NCI-H2196 treated with DMSO at 0.1 percent for 48 hours (cell line): ENCODE measurements at regions not wholly inside any gene's neighbourhood (a gene's known extent, or its start where the extent isn't known, plus 50 kb on each side); places are given as distances from the start of the nearest gene placed in this dataset.
"Not testable (repeated sequence)": the region's sequence is repeated elsewhere in the genome, so short reads cannot be mapped to it uniquely, and the experiment has no call there.

Source experiments
- DNase-seq: peaks from one replicate; lab custom pipeline; 2025; ENCODE audit not compliant: unreplicated experiment; lab: John Stamatoyannopoulos, UW

DNA sequence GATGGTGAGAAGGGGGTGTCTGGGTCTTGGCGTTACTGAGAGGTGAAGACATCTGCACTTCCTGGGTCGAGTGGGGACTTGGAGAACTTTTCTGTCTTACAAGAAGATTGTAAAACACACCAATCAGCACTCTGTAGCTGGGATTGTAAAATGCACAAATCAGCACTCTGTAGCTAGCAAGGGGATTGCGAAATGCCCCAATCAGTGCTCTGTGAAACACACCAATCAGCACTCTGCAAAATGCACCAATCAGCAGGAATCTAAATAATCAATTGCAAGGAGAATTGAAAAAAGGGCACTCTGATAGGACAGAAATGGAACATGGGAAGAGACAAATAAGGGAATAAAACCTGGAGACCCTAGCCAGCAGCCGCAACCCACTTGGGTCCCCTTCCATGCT is 376.1 kb upstream of the SFSWAP start:
- DNase-seq = no peak

DNA sequence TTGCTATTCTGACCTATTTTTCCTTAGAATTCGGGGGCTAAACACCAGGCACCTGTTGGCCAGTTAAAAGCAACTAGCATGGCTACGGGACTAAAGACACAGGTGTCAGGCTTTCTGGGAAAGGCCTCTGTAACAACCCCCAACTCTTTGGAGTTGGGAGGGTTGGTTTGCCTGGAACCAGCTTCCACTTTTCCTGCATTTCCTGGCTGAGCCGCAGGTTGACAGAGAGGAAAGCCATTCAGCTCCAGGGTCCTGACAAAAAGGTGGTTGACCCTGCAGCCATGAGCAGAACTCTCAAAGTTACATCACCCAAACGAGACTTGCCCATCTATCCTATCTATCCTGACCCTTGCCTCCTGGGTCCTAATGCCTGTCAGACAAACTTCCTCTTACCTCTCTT is 375.4 kb upstream of the SFSWAP start:
- no peak for DNase-seq

DNA sequence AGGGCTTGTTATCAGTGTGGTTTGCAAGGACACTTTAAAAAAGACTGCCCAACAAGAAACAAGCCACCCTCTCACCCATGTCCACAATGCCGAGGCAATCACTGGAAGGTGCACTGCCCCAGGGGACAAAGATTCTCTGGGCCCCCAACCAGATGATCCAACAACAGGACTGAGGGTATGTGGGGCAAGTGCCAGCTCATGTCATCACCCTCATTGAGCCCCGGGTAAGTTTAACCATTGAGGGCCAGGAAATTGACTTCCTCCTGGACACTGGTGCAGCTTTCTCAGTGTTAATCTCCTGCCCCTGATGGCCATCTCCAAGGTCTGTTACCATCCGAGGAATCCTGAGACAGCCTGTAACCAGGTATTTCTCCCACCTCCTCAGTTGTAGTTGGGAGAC is 373.0 kb upstream of the SFSWAP start:
- not testable (repeated sequence) for DNase-seq

DNA sequence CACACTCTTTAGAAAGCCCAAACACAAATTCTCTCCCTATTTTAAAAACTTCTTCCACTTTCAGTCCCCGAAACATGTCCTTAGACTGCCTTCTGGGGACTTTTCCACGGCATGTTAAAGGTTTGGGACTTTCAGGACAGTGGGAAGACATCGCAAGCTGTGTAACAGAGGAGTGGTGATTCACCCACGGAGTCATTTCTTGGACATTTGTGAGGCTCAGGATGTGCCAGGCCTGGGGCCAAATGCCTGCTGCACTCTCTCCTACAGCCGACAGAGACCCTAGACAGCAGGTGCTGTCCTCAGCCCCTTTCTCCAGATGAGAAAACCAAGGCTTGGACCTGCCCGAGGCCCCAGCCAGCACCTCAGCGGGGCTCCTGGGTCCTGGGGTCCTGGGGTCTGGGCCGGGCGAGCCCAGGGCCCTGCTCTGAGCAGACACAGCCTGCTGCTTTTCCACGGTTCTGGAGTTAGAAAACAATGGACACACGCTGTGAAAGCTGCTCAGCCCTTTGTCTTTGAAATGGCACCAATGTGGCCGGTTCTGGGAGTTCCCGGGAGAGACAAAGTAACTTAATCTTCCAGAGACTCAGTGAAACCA is 370.2 kb upstream of the SFSWAP start:
- no peak for DNase-seq

DNA sequence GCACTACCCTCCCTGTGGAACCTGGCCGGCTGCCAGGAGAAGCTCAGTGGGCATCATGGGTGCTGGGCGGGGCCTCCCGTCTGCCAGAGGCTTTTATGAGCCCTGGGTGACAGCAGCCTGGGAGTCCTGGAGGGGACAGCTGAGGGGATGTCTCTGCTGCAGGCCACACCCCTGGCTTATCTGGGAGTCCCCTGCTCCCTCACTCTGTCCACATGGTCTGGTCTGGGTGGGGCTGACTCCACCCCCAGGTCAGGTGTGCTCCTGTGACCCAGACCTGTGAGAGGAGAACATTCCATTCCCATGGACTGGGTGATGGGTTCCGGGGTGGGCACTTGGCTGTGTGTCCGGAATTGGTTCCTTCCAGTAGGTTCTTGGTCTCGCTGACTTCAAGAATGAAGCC is 369.3 kb upstream of the SFSWAP start:
- DNase-seq = not testable (repeated sequence)

DNA sequence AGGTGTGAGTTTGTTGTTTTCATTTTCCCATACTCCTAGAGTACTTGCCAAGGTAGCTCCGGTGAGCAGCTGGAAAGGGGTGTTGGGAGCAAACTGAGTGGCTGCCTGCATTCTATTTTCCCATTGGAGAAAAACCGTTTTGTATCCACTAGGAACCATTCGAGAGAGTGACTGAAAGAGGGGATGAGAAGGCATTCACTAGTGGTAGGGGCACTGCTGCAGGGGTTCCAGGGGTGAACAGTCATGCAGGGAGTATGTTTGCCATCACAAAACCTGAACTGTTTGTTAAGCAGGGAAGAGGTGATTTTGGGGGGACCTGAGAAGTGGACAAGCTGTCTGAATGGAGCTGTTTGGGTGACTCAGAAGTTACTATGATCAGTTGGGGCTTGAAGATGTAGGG is 367.5 kb upstream of the SFSWAP start:
- DNase-seq = not testable (repeated sequence)

DNA sequence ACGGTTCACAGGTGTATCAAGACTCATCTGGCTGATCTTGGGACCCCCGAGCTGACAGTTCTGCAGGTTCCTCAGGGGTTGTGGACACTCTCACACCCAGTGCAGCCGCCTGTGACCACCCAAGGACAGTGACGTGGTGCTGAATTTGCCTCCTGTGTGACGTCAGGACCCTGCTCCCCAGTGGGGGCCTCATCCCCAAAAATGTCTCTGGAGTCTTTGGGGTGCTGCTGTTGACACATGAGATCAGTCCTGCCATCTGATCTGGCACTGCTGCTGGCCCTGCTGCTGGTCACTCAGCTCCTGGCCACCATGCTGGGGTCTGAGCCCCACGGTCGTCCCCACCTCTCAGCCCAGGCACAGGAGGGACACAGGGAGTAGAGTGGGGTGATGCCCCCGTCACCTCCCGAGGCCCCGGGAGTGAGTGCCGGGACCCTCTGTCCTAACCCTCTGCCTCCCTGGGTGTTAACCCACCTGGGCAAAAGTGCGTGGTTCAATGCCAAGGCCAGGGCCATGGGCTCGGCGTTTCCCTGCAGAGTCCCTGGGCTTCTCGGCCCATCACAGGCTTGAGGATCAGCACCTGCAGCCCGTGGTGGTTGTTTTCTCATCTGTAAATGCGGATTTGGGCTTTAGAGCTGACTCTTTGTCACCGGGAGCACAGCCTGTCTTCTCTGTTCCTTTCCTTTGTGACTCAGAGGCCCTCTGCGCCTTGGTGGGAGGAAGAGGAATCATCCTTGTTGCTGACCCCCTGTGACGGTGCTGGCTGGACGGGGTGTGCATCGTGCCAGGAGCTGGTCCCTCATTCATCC is 366.0 kb upstream of the SFSWAP start:
- not testable (repeated sequence) for DNase-seq

DNA sequence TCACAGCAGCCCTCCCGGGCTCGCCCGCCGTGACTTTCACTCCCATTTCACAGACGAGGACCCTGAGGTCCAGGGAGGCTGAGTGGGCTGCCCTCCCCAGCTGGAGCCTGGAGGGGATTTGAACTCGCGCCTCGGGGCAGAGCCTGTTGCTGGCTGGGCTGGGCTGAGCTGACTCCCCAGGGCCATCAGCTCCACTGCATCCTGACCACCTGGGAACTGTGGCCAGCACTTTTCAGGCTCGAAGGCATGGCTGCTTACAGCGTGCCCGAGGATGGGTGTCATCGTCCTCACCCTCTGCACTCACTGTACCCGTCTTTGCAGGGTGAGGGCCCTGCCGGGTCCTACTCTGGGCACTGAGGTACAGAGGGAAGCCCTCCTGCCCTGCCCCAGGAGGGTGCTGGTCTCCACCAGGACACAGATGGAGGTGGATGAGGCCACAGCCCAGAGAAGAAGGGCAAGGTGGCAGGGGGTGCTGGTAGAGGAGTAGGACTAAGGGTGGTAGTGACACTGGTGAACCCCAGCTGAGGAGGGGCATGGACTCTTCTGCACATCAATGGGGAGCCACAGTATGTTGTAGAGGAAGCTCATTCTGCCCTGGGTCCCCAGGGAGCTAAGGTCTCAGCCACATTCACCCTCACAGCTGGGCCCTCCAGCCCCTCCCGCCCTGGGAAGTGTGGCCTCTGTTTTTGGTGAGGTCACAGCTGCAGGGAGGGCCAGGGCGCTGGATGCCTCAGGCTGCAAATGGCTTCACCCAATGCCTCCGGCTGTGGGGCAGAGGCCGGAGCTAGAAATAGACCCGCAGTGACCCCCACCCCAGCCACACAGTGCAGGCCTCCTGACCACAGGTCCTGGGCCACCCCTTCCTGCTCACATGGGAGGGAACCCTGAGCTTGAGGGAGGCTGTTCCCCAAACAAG is 365.1 kb upstream of the SFSWAP start:
- no peak for DNase-seq

DNA sequence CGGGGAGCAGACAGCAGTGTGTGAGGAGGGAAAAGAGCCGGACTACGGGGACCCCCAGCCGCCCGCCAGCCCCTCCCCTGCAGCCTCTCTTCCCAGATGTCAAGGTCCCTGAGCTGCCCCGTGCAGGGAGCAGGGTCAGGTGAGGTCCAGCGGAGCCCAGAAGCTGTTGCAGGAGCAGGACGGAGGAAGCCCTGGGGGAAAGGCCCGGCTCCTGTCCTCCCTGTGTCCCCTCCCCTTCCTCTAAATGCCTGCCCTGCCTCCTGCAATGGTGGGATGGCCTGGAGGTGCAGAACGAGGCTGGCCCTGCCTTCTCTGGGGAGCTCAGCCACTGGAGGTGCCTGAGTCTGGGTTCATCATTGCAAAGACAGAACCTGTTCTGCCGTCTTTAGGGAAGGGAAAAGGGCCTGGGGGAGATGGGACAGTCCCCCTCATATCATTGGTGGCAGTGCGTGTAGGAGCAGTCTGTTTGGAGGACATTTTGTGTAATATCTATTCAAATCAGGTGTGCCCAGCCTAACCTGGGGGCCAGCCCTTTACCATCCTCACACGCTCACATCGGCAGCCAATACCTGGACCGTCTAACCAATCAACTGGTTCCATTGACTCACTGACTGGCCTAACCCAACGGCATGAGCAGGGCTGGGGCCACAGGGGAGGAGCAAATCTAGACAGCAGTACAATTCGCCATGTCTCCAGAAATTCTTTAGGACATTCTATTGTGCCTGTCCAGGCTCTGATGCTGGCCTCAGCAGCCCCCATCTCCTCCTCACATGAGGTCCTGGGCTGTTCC is 364.1 kb upstream of the SFSWAP start:
- no peak for DNase-seq

DNA sequence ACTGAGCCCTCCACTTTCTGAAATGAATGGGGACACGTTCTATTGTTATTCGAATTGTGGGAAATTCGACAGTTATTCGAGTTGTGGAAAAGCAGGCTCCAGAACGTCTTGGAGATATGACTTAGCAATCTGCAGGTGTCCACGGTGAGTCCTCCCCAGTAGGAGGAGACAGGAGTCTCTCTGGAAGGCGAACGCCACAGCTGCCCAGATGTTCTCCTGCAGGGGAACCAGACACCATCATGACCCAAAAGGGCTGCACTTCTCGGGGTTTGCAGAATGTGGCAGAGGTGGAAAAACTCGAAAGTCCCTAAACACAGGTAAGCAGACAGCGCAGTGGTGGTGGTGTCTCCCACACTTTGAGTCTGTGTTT is 363.6 kb upstream of the SFSWAP start:
- no peak for DNase-seq

DNA sequence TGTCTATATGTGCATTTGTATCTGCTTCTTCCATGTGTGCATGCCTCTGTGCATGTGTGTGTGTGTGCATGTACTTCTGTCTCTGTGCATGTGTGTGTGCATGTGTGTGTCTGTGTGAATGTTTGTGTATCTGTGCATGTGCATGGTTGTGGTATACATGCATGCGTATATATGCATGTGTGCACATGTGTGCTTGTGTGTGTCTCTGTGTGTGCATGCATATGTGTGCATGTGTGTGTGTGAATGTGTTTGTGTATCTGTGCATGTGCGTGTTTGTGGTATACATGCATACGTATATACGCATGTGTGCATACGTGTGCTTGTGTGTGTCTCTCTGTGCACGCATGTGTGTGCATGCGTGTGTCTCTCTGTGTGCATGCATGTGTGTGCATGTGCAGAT is 363.2 kb upstream of the SFSWAP start:
- DNase-seq = no peak

DNA sequence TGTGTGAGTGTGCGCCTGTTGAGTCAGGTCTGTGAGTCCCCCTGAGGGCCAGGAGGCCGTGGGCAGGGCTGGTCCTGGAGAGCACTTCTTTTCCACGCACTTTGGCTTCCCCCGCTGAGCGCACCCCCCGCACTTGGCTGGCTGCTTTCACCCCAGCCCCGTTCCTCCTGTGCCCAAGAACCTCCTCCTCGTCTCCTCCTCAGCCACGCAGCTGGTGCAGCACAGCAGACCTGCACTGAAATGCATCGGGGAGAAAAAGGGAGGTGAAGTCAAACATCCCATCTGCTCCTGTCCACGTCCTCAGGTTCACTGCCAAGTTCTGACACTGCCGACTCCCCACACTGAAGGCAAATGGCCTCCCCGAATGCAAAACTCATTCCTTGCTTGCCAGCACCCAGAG is 362.7 kb upstream of the SFSWAP start:
- no peak for DNase-seq

DNA sequence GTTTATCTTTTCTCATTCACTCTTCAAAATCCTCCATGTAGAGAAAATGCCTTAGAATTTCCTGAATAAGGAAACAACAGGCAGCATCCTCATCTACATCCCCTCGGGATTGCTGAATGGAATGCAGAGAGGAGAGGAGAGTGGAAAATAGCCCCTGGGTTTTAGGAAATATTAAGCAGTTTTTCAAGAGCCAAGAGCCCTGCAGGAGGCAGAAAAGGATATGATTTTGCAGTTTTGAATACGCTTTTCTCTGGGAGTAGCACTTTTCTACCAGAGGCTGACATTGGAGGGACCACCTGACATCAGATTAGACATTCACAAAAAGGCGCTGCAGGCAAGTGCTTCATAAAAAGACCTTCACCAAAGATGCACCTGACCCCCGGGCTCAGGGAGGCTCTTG is 362.2 kb upstream of the SFSWAP start:
- DNase-seq = no peak

DNA sequence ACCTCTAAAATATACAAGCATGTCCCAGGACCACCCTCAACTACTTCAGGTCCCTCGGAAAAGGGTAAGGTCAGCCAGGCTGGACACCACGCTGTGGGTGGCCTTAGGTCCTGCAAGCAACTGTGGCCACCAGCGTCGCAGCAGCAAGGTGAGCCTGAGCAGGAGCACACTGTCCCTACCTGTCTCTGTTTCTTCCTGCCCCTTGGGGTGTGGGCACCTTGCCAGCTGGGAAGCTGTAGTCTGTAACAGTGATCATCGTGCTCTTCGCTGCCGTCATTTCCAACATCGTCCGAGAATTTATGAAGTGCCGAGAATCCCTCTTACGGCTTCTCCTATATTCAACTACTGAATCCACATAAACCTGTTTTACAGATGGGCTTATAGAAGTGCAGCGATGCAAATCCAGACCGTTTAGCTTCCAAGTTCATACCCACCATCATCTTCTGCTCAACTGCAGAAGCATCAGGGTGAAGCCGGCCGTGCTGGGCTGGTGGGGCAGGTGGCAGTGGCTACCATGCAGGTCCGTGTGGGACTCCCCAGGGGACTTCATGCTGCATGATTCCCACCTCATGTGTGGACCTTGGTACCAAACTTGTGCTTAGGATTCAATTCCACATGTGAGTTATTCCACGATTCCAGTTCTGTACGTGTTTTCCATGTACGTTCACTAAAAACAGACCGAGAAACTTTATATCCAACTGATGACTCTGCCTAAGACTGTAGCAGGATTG is 361.3 kb upstream of the SFSWAP start:
- no peak for DNase-seq

DNA sequence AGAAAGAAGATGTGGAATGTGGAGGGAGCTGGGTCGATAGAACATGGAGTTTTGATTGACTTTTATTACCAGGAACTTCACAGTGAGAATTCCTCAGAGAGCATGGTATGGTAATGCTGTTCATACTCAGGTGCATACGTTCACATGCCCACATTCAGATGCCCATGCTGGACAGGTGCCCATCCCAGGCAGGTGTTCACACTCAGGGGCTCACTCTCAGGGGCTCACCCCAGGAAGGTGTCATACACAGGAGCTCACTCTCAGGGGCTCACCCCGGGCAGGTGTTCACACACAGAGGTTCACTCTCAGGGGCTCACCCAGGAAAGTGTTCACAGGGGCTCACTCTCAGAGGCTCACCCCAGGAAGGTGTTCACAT is 360.0 kb upstream of the SFSWAP start:
- DNase-seq = no peak

DNA sequence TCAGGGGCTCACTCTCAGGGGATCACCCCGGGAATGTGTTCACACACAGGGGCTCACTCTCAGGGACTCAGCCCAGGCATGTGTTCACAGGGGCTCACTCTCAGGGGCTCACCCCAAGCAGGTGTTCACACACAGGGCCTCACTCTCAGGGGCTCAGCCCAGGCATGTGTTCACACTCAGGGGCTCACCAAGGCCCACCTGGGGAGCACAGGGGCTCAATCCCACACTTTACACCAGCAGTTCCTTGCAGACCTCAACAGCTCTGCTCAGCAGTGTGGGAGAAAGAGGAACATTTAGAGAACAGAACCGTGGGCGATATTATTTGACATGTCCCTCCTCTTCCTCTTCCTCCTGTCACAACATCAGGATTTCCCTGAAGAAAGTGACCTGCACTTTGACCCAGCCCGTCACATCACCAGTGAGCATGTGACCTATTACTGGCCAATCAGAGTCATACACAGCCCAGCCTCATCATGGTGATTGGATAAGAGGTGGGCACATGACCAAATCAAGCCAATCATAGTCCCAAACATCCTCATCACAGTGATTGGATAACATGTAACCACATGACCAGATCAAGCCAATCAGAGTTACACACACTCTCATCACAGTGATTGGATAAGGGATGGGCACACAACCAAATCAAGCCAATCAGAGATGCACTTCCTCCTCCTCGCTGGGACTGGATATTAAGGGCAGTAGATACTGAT is 359.4 kb upstream of the SFSWAP start:
- DNase-seq = no peak

DNA sequence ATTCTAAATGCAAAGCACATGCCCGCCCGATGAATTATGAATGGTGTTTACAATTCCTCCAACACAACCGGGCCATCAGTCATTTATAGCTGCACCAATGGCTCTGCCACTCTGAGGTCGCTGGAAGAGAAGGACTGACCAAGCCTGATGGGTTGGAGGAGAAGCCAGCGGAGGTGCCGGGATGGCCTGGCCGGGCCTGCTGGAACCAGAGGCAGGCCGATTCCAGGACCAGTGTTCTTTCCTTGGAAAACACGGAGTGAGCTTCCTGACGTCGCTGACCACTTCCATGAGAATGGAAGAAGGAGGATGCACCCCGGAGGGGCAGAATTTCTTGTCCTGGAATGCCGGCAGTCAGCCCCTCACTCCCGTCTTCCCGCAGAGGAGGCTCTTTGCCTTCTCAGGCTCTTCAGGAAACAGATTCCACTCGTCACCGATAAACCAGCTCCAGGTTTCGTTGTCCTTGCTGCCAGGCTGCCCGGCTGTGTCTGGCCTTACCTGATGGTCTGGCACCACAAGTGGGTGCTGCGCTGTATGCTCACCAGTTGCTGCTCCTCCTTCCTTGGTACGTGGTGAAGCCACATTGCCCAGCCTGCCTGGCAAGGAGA is 358.5 kb upstream of the SFSWAP start:
- no peak for DNase-seq

DNA sequence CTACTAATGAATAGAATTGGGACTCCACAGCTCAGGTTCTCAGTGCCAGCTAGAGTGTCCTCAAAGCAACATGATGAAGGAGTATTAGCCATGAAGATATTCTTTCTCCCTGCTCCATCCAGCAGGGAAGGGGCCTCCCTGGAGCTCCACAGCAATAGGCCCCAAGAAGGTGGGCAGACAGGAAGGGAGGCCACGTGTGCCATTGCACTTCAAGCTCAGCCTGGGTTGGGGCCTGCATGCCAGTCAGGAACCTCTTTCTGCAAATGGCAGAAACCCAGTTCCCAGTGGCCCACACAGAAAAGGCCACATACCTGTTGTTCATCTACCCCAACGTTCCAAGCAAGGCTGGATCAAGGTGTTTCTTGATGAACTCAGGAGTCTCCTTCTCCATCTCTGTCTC is 357.5 kb upstream of the SFSWAP start:
- no peak for DNase-seq

DNA sequence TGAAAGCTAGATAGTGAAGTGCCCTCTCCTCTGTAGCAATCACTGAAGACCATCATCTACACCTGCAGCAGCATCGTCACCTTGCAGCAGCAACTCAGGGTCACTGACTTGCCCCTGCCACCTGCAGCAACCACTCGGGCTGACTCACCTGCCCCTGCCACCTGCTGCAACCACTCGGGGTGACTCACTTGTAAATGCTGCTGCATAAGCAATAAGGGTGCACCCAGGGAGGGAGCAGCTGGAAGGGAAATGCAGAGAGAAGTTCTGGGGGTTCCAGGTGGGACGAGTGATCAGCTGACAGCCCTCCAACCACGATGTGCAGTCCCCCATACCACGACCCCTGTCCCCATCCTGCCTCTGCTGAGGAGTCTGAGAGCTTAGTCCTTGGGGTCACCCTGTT is 357.1 kb upstream of the SFSWAP start:
- DNase-seq = no peak
